ENCODE measurements at regions not wholly inside any gene's neighbourhood (a gene's known extent, or its start where the extent isn't known, plus 50 kb on each side); places are given as distances from the start of the nearest gene placed in this dataset.

- Histone ChIP-seq H3K4me3 (no peak overlapping the region), H3K9me3 (replicated peaks) (no peaks in the 10 kb centered on the region), H3K4me1 (replicated peaks) (no peaks in the 10 kb centered on the region), H3K27me3 (replicated peaks) (no peaks in the 10 kb centered on the region), H3K27ac (no peak overlapping the region), H3K36me3 (no peaks in the 10 kb centered on the region)
- no peak for DNase-seq (ENCODE audit: low read depth in 1 of 2, low spot score in 2 of 2)
Observed at GRCh38 chrY:14139521-14139920, 83.5 kb downstream of the VCY1B start.

- no peak for DNase-seq (ENCODE audit: low read depth in 1 of 2, low spot score in 2 of 2)
- H3K27ac ChIP-seq: no peak overlapping the region
- no peaks in the 10 kb centered on the region for H3K27me3 ChIP-seq (replicated peaks)
- no peaks in the 10 kb centered on the region for H3K4me1 ChIP-seq (replicated peaks)
- H3K9me3 ChIP-seq (replicated peaks): no peaks in the 10 kb centered on the region
- H3K36me3 ChIP-seq: no peaks in the 10 kb centered on the region
- no peak overlapping the region for H3K4me3 ChIP-seq
Observed at GRCh38 chrY:14145614-14146013, 89.6 kb downstream of the VCY1B start.

- Histone ChIP-seq H3K27me3 (replicated peaks) (no peaks in the 10 kb centered on the region), H3K36me3 (no peaks in the 10 kb centered on the region), H3K4me3 (no peak overlapping the region), H3K4me1 (replicated peaks) (no peaks in the 10 kb centered on the region), H3K27ac (no peak overlapping the region), H3K9me3 (replicated peaks) (no peaks in the 10 kb centered on the region)
- no peak for DNase-seq (ENCODE audit: low read depth in 1 of 2, low spot score in 2 of 2)
Observed at GRCh38 chrY:14182776-14183175, 126.7 kb downstream of the VCY1B start.

- Histone ChIP-seq H3K36me3 (no peaks in the 10 kb centered on the region), H3K9me3 (replicated peaks) (no peaks in the 10 kb centered on the region), H3K4me1 (replicated peaks) (no peaks in the 10 kb centered on the region), H3K27ac (no peak overlapping the region), H3K4me3 (no peak overlapping the region), H3K27me3 (replicated peaks) (no peaks in the 10 kb centered on the region)
- no peak for DNase-seq (ENCODE audit: low read depth in 1 of 2, low spot score in 2 of 2)
Observed at GRCh38 chrY:14222014-14222413, 166.0 kb downstream of the VCY1B start.

- no peak for DNase-seq (ENCODE audit: low read depth in 1 of 2, low spot score in 2 of 2)
- Histone ChIP-seq H3K36me3 (no peaks in the 10 kb centered on the region), H3K27ac (no peak overlapping the region), H3K4me1 (replicated peaks) (no peaks in the 10 kb centered on the region), H3K4me3 (no peak overlapping the region), H3K27me3 (replicated peaks) (no peaks in the 10 kb centered on the region), H3K9me3 (replicated peaks) (no peaks in the 10 kb centered on the region)
Observed at GRCh38 chrY:14231703-14232102, 175.7 kb downstream of the VCY1B start.

DNA sequence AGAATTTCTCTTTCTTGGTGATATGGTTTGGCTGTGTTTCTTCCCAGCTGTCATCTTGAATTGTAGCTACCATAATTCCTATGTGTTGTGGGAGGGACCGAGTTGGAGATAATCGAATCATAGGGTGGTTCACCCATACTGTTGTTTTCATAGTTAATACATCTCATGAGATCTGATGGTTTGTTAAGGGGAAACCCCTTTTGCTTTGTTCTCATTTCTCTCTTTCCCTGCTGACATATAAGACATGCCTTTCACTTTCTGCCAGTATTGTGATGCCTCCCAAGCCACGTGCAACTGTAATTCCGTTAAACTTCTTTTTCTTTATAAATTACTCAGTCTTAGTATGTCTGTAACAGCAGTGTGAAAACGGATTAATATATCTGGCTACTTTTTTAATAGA is 179.0 kb downstream of the VCY1B start:
- Histone ChIP-seq H3K4me3 (no peak overlapping the region), H3K4me1 (replicated peaks) (no peaks in the 10 kb centered on the region), H3K27me3 (replicated peaks) (no peaks in the 10 kb centered on the region), H3K36me3 (no peaks in the 10 kb centered on the region), H3K9me3 (replicated peaks) (no peaks in the 10 kb centered on the region), H3K27ac (no peak overlapping the region)
- no peak for DNase-seq (ENCODE audit: low read depth in 1 of 2, low spot score in 2 of 2)

DNA sequence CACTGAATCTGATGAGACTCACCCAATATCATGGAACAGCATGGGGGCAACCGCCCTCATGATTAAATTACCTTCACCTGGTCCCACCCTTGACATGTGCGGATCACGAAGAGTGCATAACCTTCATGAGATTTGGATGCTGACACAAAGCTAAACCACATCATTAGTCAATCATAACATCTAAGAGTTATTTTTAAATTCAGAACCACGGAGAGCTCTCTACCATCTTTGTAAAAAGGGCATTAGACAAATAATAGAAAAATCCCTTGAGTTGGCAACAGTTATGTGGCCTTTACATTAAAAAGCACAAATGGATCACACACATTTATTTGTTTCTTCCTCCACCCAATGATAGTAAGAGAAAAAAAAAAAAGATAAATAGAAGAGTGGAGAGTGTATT is 182.2 kb downstream of the VCY1B start:
- no peak for DNase-seq (ENCODE audit: low read depth in 1 of 2, low spot score in 2 of 2)
- H3K36me3 ChIP-seq: no peaks in the 10 kb centered on the region
- no peaks in the 10 kb centered on the region for H3K4me1 ChIP-seq (replicated peaks)
- H3K27me3 ChIP-seq (replicated peaks): no peaks in the 10 kb centered on the region
- no peak overlapping the region for H3K4me3 ChIP-seq
- H3K9me3 ChIP-seq (replicated peaks): no peaks in the 10 kb centered on the region
- H3K27ac ChIP-seq: no peak overlapping the region

- Histone ChIP-seq H3K36me3 (no peaks in the 10 kb centered on the region), H3K27me3 (replicated peaks) (no peaks in the 10 kb centered on the region), H3K4me1 (replicated peaks) (no peaks in the 10 kb centered on the region), H3K4me3 (no peak overlapping the region), H3K27ac (no peak overlapping the region), H3K9me3 (replicated peaks) (no peaks in the 10 kb centered on the region)
- no peak for DNase-seq (ENCODE audit: low read depth in 1 of 2, low spot score in 2 of 2)
Observed at GRCh38 chrY:14246948-14247347, 190.9 kb downstream of the VCY1B start.

GRCh38 chrY:14248878-14249576 is 193.0 kb downstream of the VCY1B start:
- no peaks in the 10 kb centered on the region for H3K36me3 ChIP-seq
- H3K9me3 ChIP-seq (replicated peaks): no peaks in the 10 kb centered on the region
- no peak overlapping the region for H3K4me3 ChIP-seq
- no peak for DNase-seq (ENCODE audit: low read depth in 1 of 2, low spot score in 2 of 2)
- no peak overlapping the region for H3K27ac ChIP-seq
- H3K27me3 ChIP-seq (replicated peaks): no peaks in the 10 kb centered on the region
- no peaks in the 10 kb centered on the region for H3K4me1 ChIP-seq (replicated peaks)

GRCh38 chrY:14255965-14256816 is 200.2 kb downstream of the VCY1B start:
- H3K4me3 ChIP-seq: no peak overlapping the region
- H3K4me1 ChIP-seq (replicated peaks): no peaks in the 10 kb centered on the region
- H3K27ac ChIP-seq: no peak overlapping the region
- no peaks in the 10 kb centered on the region for H3K27me3 ChIP-seq (replicated peaks)
- no peaks in the 10 kb centered on the region for H3K36me3 ChIP-seq
- no peak for DNase-seq (ENCODE audit: low read depth in 1 of 2, low spot score in 2 of 2)
- no peaks in the 10 kb centered on the region for H3K9me3 ChIP-seq (replicated peaks)

DNA sequence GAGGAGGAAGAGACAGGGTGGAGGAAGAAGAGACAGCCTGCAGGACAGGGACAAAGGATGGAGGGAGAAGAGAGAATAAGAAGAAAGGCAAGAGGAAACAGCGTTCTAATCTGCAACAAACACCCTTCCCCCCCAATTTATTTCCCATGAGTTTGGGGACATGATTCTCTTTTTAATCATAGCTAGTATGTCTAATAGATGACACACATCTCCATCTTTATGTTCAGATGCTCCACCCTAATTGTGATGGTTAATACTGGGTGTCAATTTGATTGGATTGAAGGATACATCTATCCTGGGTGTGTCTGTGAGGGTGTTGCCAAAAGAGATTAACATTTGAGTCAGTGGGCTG is 200.8 kb downstream of the VCY1B start:
- no peaks in the 10 kb centered on the region for H3K9me3 ChIP-seq (replicated peaks)
- no peak overlapping the region for H3K27ac ChIP-seq
- H3K4me1 ChIP-seq (replicated peaks): no peaks in the 10 kb centered on the region
- no peaks in the 10 kb centered on the region for H3K27me3 ChIP-seq (replicated peaks)
- no peak overlapping the region for H3K4me3 ChIP-seq
- no peaks in the 10 kb centered on the region for H3K36me3 ChIP-seq
- DNase-seq (ENCODE audit: low read depth in 1 of 2, low spot score in 2 of 2): no peak

DNA sequence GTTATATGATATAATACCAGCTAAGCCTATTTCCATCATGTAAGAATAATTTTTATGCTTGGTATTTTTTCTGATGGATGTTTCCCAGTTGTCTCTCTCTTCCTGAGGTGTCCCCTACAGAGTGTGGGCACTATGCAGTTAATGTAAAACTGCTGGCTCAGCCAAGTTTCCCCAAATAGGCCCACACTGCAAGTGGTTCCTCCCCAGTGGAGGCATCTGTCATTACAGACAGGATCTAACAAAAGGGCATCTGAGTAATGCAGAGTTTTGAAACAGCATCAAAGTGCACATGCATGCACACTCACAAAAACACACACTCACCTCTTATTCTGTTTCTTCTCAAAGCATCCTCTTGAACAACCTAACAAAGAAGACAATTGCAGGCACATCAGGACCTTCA is 221.0 kb downstream of the VCY1B start:
- no peak for DNase-seq (ENCODE audit: low read depth in 1 of 2, low spot score in 2 of 2)
- H3K27ac ChIP-seq: no peak overlapping the region
- H3K4me1 ChIP-seq (replicated peaks): no peaks in the 10 kb centered on the region

DNA sequence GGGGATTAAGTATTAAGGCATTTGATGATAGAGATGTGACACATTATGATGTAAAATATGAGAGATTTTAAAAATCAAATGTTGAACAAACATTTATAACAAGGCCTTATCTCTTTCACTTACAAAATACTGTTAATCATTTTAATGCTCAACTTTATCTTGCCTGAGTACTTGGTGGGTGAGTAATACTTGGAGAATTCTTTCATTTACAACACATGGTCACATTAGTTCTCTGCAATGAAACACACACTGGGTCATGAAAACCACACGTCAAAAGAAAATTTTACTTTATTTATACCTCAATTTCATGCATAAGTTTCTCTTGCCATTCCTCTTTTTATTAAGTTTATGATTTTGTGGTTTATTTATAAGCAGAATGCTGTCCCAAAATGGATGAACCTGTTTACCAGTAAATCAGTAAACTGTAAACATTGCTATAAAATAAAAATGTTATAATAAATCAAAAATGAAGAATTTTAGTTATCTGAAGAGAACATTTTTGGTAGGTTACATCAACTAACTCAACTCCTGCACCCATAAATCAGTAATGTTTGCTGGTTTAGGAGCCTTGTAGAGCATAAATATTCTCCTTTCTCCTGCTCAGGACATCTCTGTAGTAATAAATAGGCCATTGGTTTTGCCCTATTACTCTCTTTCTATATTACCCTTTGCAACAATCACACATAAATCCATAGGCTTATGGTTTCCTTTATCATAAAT is 233.5 kb upstream of the NLGN4Y start:
- H3K27me3 ChIP-seq (replicated peaks): no peaks in the 10 kb centered on the region
- no peaks in the 10 kb centered on the region for H3K9me3 ChIP-seq (replicated peaks)
- no peaks in the 10 kb centered on the region for H3K4me1 ChIP-seq (replicated peaks)
- no peak overlapping the region for H3K4me3 ChIP-seq
- H3K36me3 ChIP-seq: no peaks in the 10 kb centered on the region
- no peak for DNase-seq (ENCODE audit: low read depth in 1 of 2, low spot score in 2 of 2)
- no peak overlapping the region for H3K27ac ChIP-seq

More for the DNA sequence above, 221.0 kb downstream of the VCY1B start:
- Histone ChIP-seq H3K27me3 (replicated peaks) (no peaks in the 10 kb centered on the region), H3K4me3 (no peak overlapping the region), H3K36me3 (no peaks in the 10 kb centered on the region), H3K9me3 (replicated peaks) (no peaks in the 10 kb centered on the region)

GRCh38 chrY:14292382-14292781 is 231.9 kb upstream of the NLGN4Y start:
- Histone ChIP-seq H3K4me1 (replicated peaks) (no peaks in the 10 kb centered on the region), H3K27me3 (replicated peaks) (no peaks in the 10 kb centered on the region), H3K9me3 (replicated peaks) (no peaks in the 10 kb centered on the region), H3K36me3 (no peaks in the 10 kb centered on the region), H3K27ac (no peak overlapping the region), H3K4me3 (no peak overlapping the region)
- DNase-seq (ENCODE audit: low read depth in 1 of 2, low spot score in 2 of 2): no peak

Data from SJSA1 (cell line).